PC-9 (cell line): ENCODE measurements at regions not wholly inside any gene's neighbourhood (a gene's known extent, or its start where the extent isn't known, plus 50 kb on each side); places are given as distances from the start of the nearest gene placed in this dataset.

ENCODE experiments used
- BruUV-seq: library from RNA; stranded (reverse); fragments of 400-500 nt; replicated peaks from 2 replicates; lab custom pipeline; 2021; lab: Mats Ljungman, UMichigan
- CTCF ChIA-PET: fragments of 300-600 bp; sonication (Branson Sonifier 250); formaldehyde crosslinking; loops from one replicate; lab custom pipeline; 2022; ENCODE audit warnings: antibody characterized with exemption; lab: Charles Lee
- POLR2A ChIA-PET: fragments of 300-600 bp; sonication (Branson Sonifier 250); formaldehyde crosslinking; loops from one replicate; lab custom pipeline; 2022; ENCODE audit warnings: antibody characterized with exemption; ENCODE audit not compliant: unreplicated experiment; lab: Charles Lee
- DNase-seq, 2 experiments: peaks; one replicate each; pipeline versions ENCODE4 v3.0.0 to v3.0.0-alpha.2; 2015 to 2022; ENCODE audit warnings: mixed read lengths in 1 of 2
- H2AFZ ChIP-seq: fragments of 200-600 bp; sonication (generic); 2 replicates; pipeline ENCODE4 v1.8.1; 2017; ENCODE audit warnings: antibody characterized with exemption
- H3F3A ChIP-seq: fragments of 200-600 bp; sonication (generic); 2 replicates; pipeline ENCODE4 v1.8.1; 2017; ENCODE audit warnings: antibody characterized with exemption, mild to moderate bottlenecking, low read depth; ENCODE audit not compliant: insufficient read depth
- H3K27ac ChIP-seq: fragments of 200-600 bp; sonication (generic); 2 replicates; pipeline ENCODE4 v1.6.1; 2016; ENCODE audit warnings: mixed run types
- H3K27me3 ChIP-seq: fragments of 200-600 bp; sonication (generic); 2 replicates; pipeline ENCODE4 v1.6.1; 2016; ENCODE audit warnings: low read depth, mixed run types; ENCODE audit not compliant: insufficient read depth
- H3K36me3 ChIP-seq: fragments of 200-600 bp; sonication (generic); 2 replicates; pipeline ENCODE4 v1.6.1; 2016; ENCODE audit warnings: low read depth, mixed run types
- H3K4me1 ChIP-seq: fragments of 200-600 bp; sonication (generic); replicated peaks from 2 replicates; pipeline ENCODE4 v1.6.1; 2016; ENCODE audit warnings: mixed run types; ENCODE audit not compliant: insufficient read depth
- H3K4me2 ChIP-seq: fragments of 200-600 bp; sonication (generic); 2 replicates; pipeline ENCODE4 v1.6.1; 2017; ENCODE audit warnings: mixed run types
- H3K4me3 ChIP-seq: fragments of 200-600 bp; sonication (generic); 2 replicates; pipeline ENCODE4 v1.6.1; 2016; ENCODE audit warnings: mixed run types
- H3K79me2 ChIP-seq: fragments of 200-600 bp; sonication (generic); 2 replicates; pipeline ENCODE4 v1.6.1; 2017; ENCODE audit warnings: low read depth, mixed run types
- H3K9me2 ChIP-seq: fragments of 200-600 bp; sonication (generic); 2 replicates; pipeline ENCODE4 v1.8.1; 2017; ENCODE audit warnings: mild to moderate bottlenecking; ENCODE audit not compliant: insufficient read depth
- H3K9me3 ChIP-seq: fragments of 200-600 bp; sonication (generic); 2 replicates; pipeline ENCODE4 v1.8.1; 2016; ENCODE audit warnings: low read depth; ENCODE audit not compliant: insufficient read depth
- H4K20me1 ChIP-seq: fragments of 200-600 bp; sonication (generic); 2 replicates; pipeline ENCODE4 v1.8.1; 2017; ENCODE audit not compliant: insufficient read depth
- CTCF ChIP-seq: fragments of 200-600 bp; sonication (generic); conservative IDR thresholded peaks from 2 replicates; pipeline ENCODE4 v1.6.1; 2017; ENCODE audit warnings: mixed run types, antibody characterized with exemption, mild to moderate bottlenecking, moderate library complexity
- EZH2 ChIP-seq: fragments of 200-600 bp; sonication (generic); IDR thresholded peaks from 2 replicates; pipeline ENCODE4 v1.8.0; 2017; ENCODE audit warnings: antibody characterized with exemption, low read depth
- intact Hi-C: fragments of 100-400 bp; cut with micrococcal nuclease; formaldehyde crosslinking; loops from one replicate; pipeline ENCODE4 v1.10.0; 2022; ENCODE audit not compliant: unreplicated experiment

GRCh38 chr9:16976427-16976826 is 106.0 kb upstream of the BNC2 start:
- H3K9me3 ChIP-seq = no peaks in the 10 kb centered on the region
- H4K20me1 ChIP-seq = no peaks in the 10 kb centered on the region
- no peaks in the 10 kb centered on the region for H3K79me2 ChIP-seq
- H3K4me3 ChIP-seq = no peak overlapping the region
- no peaks in the 10 kb centered on the region for H3K36me3 ChIP-seq
- H3F3A ChIP-seq = no peaks in the 10 kb centered on the region
- BruUV-seq = no TSS peak
- no peak overlapping the region for H3K27ac ChIP-seq
- DNase-seq = no peak
- no peak for TF ChIP-seq CTCF
- no peak for TF ChIP-seq EZH2
- H3K4me2 ChIP-seq = no peak overlapping the region
- intact Hi-C loops = no loop called here
- no peaks in the 10 kb centered on the region for H3K27me3 ChIP-seq
- no peaks in the 10 kb centered on the region for H3K9me2 ChIP-seq
- ChIA-PET POLR2A (no interaction called here), CTCF (no interaction called here)
- H2AFZ ChIP-seq = no peak overlapping the region
- H3K4me1 ChIP-seq = no peaks in the 10 kb centered on the region

- POLR2A ChIA-PET = no interaction called here
These were observed 104.0 kb upstream of the BNC2 start for GRCh38 chr9:16974436-16974835.

GRCh38 chr9:16970321-16970720 is 99.9 kb upstream of the BNC2 start:
- H3K27ac ChIP-seq = no peak overlapping the region
- CTCF ChIA-PET = no interaction called here
- BruUV-seq = no TSS peak

More at GRCh38 chr9:16974436-16974835, 104.0 kb upstream of the BNC2 start:
- Histone ChIP-seq H3K36me3 (no peaks in the 10 kb centered on the region), H3K9me3 (no peaks in the 10 kb centered on the region), H3K4me1 (no peaks in the 10 kb centered on the region), H2AFZ (no peak overlapping the region), H3K79me2 (no peaks in the 10 kb centered on the region), H3K4me3 (no peak overlapping the region), H4K20me1 (no peaks in the 10 kb centered on the region), H3F3A (no peaks in the 10 kb centered on the region), H3K27ac (no peak overlapping the region), H3K27me3 (no peaks in the 10 kb centered on the region), H3K4me2 (no peak overlapping the region), H3K9me2 (no peaks in the 10 kb centered on the region)
- BruUV-seq = no TSS peak
- intact Hi-C loops = no loop called here
- TF ChIP-seq EZH2 = no peak
- TF ChIP-seq CTCF = no peak
- CTCF ChIA-PET = no interaction called here
- DNase-seq = no peak

More at GRCh38 chr9:16970321-16970720, 99.9 kb upstream of the BNC2 start:
- H3K9me3 ChIP-seq = no peaks in the 10 kb centered on the region
- no peaks in the 10 kb centered on the region for H3K4me1 ChIP-seq
- H3K9me2 ChIP-seq = no peaks in the 10 kb centered on the region
- H4K20me1 ChIP-seq = no peaks in the 10 kb centered on the region
- no peaks in the 10 kb centered on the region for H3K79me2 ChIP-seq
- POLR2A ChIA-PET = no interaction called here
- no peaks in the 10 kb centered on the region for H3K36me3 ChIP-seq
- H3K4me2 ChIP-seq = no peak overlapping the region
- DNase-seq = no peak
- intact Hi-C loops = no loop called here
- TF ChIP-seq EZH2 (no peak), CTCF (no peak)
- no peak overlapping the region for H3K4me3 ChIP-seq
- no peaks in the 10 kb centered on the region for H3F3A ChIP-seq
- no peaks in the 10 kb centered on the region for H3K27me3 ChIP-seq
- no peak overlapping the region for H2AFZ ChIP-seq
